ENCODE measurements at regions not wholly inside any gene's neighbourhood (a gene's known extent, or its start where the extent isn't known, plus 50 kb on each side); places are given as distances from the start of the nearest gene placed in this dataset.

DNA sequence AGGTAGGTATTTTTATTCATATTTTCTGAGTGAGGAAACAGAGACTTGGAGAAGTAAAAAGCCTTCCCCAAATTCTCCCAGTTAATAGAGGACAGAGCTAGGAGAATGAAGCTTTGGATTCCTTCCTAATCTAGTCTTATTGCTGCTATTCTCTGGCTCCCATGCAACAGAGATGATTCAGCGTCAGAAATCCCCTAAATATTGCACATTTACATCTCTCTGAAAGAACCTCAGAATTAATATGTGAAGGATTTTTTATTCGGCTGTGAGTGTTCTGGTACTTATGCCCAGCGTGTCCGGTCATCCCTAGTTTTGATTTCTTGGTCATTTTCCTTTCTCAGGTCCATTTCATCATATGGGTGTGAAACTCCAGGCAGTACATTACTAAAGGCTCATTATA is 91.2 kb upstream of the SESTD1 start:
- TF ChIP-seq, protein P1, sequence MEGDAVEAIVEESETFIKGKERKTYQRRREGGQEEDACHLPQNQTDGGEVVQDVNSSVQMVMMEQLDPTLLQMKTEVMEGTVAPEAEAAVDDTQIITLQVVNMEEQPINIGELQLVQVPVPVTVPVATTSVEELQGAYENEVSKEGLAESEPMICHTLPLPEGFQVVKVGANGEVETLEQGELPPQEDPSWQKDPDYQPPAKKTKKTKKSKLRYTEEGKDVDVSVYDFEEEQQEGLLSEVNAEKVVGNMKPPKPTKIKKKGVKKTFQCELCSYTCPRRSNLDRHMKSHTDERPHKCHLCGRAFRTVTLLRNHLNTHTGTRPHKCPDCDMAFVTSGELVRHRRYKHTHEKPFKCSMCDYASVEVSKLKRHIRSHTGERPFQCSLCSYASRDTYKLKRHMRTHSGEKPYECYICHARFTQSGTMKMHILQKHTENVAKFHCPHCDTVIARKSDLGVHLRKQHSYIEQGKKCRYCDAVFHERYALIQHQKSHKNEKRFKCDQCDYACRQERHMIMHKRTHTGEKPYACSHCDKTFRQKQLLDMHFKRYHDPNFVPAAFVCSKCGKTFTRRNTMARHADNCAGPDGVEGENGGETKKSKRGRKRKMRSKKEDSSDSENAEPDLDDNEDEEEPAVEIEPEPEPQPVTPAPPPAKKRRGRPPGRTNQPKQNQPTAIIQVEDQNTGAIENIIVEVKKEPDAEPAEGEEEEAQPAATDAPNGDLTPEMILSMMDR (IDR thresholded peaks at IDR 0.05), result no peak
- TF ChIP-seq ZFX (IDR thresholded peaks at IDR 0.05; ENCODE audit: borderline replicate concordance), result no peak

Measured in 22Rv1 (cell line).